ENCODE measurements at regions not wholly inside any gene's neighbourhood (a gene's known extent, or its start where the extent isn't known, plus 50 kb on each side); places are given as distances from the start of the nearest gene placed in this dataset.

DNA sequence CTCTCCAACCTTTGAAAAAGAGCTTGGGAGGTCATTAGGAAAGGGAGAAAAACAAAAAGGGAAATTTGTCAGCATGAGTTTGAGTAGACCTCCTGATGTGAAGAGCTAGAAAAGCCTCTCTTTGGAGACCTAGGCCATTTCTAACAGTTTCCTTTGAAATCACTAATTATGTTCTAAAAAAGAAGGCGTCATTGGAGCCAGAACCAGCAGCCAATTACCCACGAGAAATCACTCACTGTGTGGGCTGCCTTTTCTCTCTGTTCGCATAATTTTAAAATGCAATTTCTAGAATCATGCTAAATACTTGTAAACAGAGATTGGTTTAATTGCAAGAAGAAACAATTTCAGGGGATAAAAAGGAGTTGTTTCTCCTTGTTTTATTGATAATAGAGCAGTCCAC is 246.3 kb upstream of the GATB start:
- DNase-seq (ENCODE audit: low read depth, low spot score), result no peak
- ChIA-PET POLR2A (no interaction called here), CTCF (interaction anchor here (1.1 kb wide), 1 partner anchor 363 kb away, joined by 3 read pairs; no protein-coding TSS in a partner anchor)
- Histone ChIP-seq H3K4me3 (ENCODE audit: low read depth, low read length) (no peak overlapping the region), H3K27ac (ENCODE audit: low read depth, low read length) (no peak overlapping the region), H3K27me3 (ENCODE audit: control insufficient read depth, insufficient read depth, low read length) (peaks cover 4% of the 10 kb centered on the region), H3K9me3 (ENCODE audit: control insufficient read depth, insufficient read depth, low read length) (no peaks in the 10 kb centered on the region)
- TF ChIP-seq, protein P1, sequence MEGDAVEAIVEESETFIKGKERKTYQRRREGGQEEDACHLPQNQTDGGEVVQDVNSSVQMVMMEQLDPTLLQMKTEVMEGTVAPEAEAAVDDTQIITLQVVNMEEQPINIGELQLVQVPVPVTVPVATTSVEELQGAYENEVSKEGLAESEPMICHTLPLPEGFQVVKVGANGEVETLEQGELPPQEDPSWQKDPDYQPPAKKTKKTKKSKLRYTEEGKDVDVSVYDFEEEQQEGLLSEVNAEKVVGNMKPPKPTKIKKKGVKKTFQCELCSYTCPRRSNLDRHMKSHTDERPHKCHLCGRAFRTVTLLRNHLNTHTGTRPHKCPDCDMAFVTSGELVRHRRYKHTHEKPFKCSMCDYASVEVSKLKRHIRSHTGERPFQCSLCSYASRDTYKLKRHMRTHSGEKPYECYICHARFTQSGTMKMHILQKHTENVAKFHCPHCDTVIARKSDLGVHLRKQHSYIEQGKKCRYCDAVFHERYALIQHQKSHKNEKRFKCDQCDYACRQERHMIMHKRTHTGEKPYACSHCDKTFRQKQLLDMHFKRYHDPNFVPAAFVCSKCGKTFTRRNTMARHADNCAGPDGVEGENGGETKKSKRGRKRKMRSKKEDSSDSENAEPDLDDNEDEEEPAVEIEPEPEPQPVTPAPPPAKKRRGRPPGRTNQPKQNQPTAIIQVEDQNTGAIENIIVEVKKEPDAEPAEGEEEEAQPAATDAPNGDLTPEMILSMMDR (IDR thresholded peaks at IDR 0.05; ENCODE audit: low read depth, low read length), result no peak

DNA sequence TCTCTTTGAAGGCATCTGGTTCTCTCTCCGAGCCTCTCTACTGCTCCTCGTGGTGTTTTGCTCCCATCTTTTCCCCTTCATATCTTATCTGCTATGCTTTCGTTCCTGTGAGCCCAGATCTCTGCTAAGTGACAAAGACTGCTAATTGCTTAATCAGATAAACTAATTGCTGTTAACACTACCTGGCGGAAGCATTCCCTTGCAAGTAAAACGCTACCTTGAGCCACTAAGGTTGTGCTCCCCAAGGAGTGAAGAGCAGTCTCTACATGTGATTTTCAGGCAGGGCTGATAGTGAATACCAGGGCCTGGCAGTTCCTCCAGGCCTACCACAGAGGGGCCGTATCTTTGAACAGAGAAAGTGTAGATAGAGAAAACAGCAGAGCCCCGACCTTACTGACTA is 244.0 kb upstream of the GATB start:
- TF ChIP-seq, protein P1 (IDR thresholded peaks at IDR 0.05; ENCODE audit: low read depth, low read length), result no peak
- H3K27ac ChIP-seq (ENCODE audit: low read depth, low read length), result no peak overlapping the region
- no peak for DNase-seq (ENCODE audit: low read depth, low spot score)
- ChIA-PET CTCF (no interaction called here), POLR2A (no interaction called here)
- H3K4me3 ChIP-seq (ENCODE audit: low read depth, low read length), result no peak overlapping the region
- no peaks in the 10 kb centered on the region for H3K9me3 ChIP-seq (ENCODE audit: control insufficient read depth, insufficient read depth, low read length)
- peaks cover 4% of the 10 kb centered on the region for H3K27me3 ChIP-seq (ENCODE audit: control insufficient read depth, insufficient read depth, low read length)

DNA sequence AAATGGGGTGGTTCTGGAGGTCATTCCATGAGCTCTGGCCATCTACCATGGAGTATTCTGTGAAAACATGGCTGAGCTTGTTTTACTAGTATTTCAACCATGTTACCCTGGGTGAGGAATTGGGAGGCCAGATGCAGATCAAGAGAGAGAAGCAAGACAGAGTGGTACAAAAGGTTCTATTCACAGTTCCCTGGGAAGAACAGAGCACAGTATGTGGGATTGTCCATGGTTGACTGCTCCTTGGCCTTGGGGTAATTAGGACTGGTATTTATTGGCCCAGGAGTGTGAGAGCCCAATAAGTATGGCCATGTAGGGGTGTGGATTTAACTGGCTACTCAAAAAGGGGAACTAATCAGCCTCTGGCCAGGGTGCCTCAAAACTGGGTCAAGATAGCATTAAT is 239.7 kb upstream of the GATB start:
- DNase-seq (ENCODE audit: low read depth, low spot score), result no peak
- ChIA-PET CTCF (no interaction called here), POLR2A (no interaction called here)
- Histone ChIP-seq H3K27me3 (ENCODE audit: control insufficient read depth, insufficient read depth, low read length) (no peaks in the 10 kb centered on the region), H3K4me3 (ENCODE audit: low read depth, low read length) (no peak overlapping the region), H3K9me3 (ENCODE audit: control insufficient read depth, insufficient read depth, low read length) (no peaks in the 10 kb centered on the region), H3K27ac (ENCODE audit: low read depth, low read length) (no peak overlapping the region)
- TF ChIP-seq, protein P1 (IDR thresholded peaks at IDR 0.05; ENCODE audit: low read depth, low read length), result no peak

DNA sequence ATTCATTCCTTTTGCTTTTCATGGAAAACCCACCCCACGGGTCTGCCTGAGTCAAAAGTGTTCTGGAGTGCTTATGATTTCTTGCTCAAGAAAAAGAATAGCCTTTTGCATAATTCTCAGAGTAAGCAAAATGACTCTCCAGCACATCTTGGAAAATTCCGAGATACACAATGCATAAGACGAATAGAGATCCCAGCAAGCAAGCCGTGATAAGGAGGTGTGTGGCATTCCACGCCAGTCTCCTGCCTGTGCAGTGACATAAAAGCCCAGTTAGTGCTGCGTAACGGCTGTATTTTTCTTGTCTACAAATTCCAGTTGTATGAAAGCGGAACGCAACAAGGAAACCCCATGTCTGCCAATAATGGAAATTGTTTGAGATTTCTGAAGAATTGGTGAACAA is 237.9 kb upstream of the GATB start:
- POLR2A ChIA-PET, result no interaction called here
- CTCF ChIA-PET, result no interaction called here
- no peak overlapping the region for H3K27ac ChIP-seq (ENCODE audit: low read depth, low read length)
- H3K9me3 ChIP-seq (ENCODE audit: control insufficient read depth, insufficient read depth, low read length), result no peaks in the 10 kb centered on the region
- H3K27me3 ChIP-seq (ENCODE audit: control insufficient read depth, insufficient read depth, low read length), result no peaks in the 10 kb centered on the region
- no peak overlapping the region for H3K4me3 ChIP-seq (ENCODE audit: low read depth, low read length)
- TF ChIP-seq, protein P1 (IDR thresholded peaks at IDR 0.05; ENCODE audit: low read depth, low read length), result no peak
- no peak for DNase-seq (ENCODE audit: low read depth, low spot score)

DNA sequence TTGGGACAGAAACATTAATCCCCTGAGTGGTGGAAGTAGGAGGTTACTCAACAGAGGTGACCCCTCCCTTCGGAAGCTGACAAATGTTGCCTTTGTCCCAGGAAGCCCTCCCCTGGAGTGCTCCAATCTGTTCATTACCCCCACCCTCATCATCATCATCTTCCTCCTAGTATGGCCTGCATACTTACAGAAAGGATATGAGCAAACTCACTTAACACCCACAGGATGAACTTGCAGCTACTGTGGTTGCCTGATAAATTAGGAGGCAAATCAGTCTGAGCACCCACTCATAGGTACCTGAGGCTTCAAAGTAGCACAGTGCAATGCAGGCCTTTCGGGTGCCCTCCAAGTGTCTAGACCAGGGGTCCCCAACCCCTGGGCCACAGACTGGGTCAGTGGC is 236.7 kb upstream of the GATB start:
- TF ChIP-seq, protein P1 (IDR thresholded peaks at IDR 0.05; ENCODE audit: low read depth, low read length), result no peak
- CTCF ChIA-PET, result no interaction called here
- POLR2A ChIA-PET, result no interaction called here
- Histone ChIP-seq H3K27me3 (ENCODE audit: control insufficient read depth, insufficient read depth, low read length) (no peaks in the 10 kb centered on the region), H3K9me3 (ENCODE audit: control insufficient read depth, insufficient read depth, low read length) (no peaks in the 10 kb centered on the region), H3K4me3 (ENCODE audit: low read depth, low read length) (no peak overlapping the region), H3K27ac (ENCODE audit: low read depth, low read length) (no peak overlapping the region)
- DNase-seq (ENCODE audit: low read depth, low spot score), result no peak

Data from AG04450 (cell line).